ENCODE measurements at regions not wholly inside any gene's neighbourhood (a gene's known extent, or its start where the extent isn't known, plus 50 kb on each side); places are given as distances from the start of the nearest gene placed in this dataset.

DNA sequence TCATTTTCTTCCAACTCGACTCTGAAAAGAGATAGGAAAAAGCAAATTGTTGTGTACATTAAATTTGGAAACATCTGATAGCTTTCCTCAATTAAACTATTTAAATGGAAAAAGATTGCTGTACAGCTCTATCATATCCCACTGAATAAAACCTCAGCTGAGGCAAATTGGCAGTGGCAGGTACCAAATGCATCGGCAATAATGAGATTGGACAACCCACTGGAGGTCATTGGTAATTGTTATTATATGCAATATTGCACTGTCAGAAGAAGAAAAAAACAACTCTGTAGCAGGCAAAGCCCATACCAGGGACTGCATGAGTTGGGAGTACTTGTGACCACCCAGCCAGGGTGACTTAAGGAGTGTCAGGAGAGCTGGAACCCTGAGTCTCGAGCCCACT lies 291.6 kb upstream of the SKOR2 start:
- Histone ChIP-seq H3K4me2 (ENCODE audit: low read length) (no peak overlapping the region), H3K9me3 (ENCODE audit: insufficient read depth, low read length) (no peaks in the 10 kb centered on the region), H3K27me3 (ENCODE audit: low read depth, low read length) (peaks cover 65% of the 10 kb centered on the region), H3K4me1 (ENCODE audit: low read length) (no peaks in the 10 kb centered on the region), H3K79me2 (ENCODE audit: low read length) (no peaks in the 10 kb centered on the region), H2AFZ (ENCODE audit: low read depth, low read length) (no peak overlapping the region), H4K20me1 (ENCODE audit: insufficient read depth, low read length) (no peaks in the 10 kb centered on the region), H3K36me3 (replicated peaks; ENCODE audit: low read depth, low read length) (no peaks in the 10 kb centered on the region), H3K27ac (ENCODE audit: low read length) (no peak overlapping the region), H3K9ac (ENCODE audit: low read length) (no peak overlapping the region), H3K4me3 (ENCODE audit: low read length) (no peak overlapping the region)
- no peak for TF ChIP-seq EZH2phosphoT487 (IDR thresholded peaks at IDR 0.05; ENCODE audit: low read depth)
- TF ChIP-seq, protein P1, sequence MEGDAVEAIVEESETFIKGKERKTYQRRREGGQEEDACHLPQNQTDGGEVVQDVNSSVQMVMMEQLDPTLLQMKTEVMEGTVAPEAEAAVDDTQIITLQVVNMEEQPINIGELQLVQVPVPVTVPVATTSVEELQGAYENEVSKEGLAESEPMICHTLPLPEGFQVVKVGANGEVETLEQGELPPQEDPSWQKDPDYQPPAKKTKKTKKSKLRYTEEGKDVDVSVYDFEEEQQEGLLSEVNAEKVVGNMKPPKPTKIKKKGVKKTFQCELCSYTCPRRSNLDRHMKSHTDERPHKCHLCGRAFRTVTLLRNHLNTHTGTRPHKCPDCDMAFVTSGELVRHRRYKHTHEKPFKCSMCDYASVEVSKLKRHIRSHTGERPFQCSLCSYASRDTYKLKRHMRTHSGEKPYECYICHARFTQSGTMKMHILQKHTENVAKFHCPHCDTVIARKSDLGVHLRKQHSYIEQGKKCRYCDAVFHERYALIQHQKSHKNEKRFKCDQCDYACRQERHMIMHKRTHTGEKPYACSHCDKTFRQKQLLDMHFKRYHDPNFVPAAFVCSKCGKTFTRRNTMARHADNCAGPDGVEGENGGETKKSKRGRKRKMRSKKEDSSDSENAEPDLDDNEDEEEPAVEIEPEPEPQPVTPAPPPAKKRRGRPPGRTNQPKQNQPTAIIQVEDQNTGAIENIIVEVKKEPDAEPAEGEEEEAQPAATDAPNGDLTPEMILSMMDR (IDR thresholded peaks at IDR 0.05; ENCODE audit: low read depth, low read length): no peak

- Histone ChIP-seq H3K4me3 (ENCODE audit: low read length) (no peak overlapping the region), H3K36me3 (replicated peaks; ENCODE audit: low read depth, low read length) (no peaks in the 10 kb centered on the region), H3K27me3 (ENCODE audit: low read depth, low read length) (peaks cover 65% of the 10 kb centered on the region), H2AFZ (ENCODE audit: low read depth, low read length) (no peak overlapping the region), H3K4me2 (ENCODE audit: low read length) (no peak overlapping the region), H3K27ac (ENCODE audit: low read length) (no peak overlapping the region), H3K79me2 (ENCODE audit: low read length) (no peaks in the 10 kb centered on the region), H3K9ac (ENCODE audit: low read length) (no peak overlapping the region), H4K20me1 (ENCODE audit: insufficient read depth, low read length) (no peaks in the 10 kb centered on the region), H3K9me3 (ENCODE audit: insufficient read depth, low read length) (no peaks in the 10 kb centered on the region), H3K4me1 (ENCODE audit: low read length) (no peaks in the 10 kb centered on the region)
- TF ChIP-seq, protein P1 (IDR thresholded peaks at IDR 0.05; ENCODE audit: low read depth, low read length): no peak
These were observed 291.1 kb upstream of the SKOR2 start for GRCh38 chr18:47542551-47542950.

- Histone ChIP-seq H4K20me1 (ENCODE audit: insufficient read depth, low read length) (no peaks in the 10 kb centered on the region), H3K4me1 (ENCODE audit: low read length) (no peaks in the 10 kb centered on the region), H2AFZ (ENCODE audit: low read depth, low read length) (no peak overlapping the region), H3K79me2 (ENCODE audit: low read length) (no peaks in the 10 kb centered on the region), H3K9me3 (ENCODE audit: insufficient read depth, low read length) (no peaks in the 10 kb centered on the region), H3K27me3 (ENCODE audit: low read depth, low read length) (peaks cover 27% of the 10 kb centered on the region), H3K9ac (ENCODE audit: low read length) (no peak overlapping the region), H3K4me3 (ENCODE audit: low read length) (no peak overlapping the region), H3K36me3 (replicated peaks; ENCODE audit: low read depth, low read length) (no peaks in the 10 kb centered on the region), H3K27ac (ENCODE audit: low read length) (no peak overlapping the region), H3K4me2 (ENCODE audit: low read length) (no peak overlapping the region)
- TF ChIP-seq EZH2phosphoT487 (IDR thresholded peaks at IDR 0.05; ENCODE audit: low read depth): no peak
- TF ChIP-seq, protein P1 (IDR thresholded peaks at IDR 0.05; ENCODE audit: low read depth, low read length): peak; percentile 29
These were observed 280.3 kb upstream of the SKOR2 start for GRCh38 chr18:47531717-47532116.

- Histone ChIP-seq H3K36me3 (replicated peaks; ENCODE audit: low read depth, low read length) (no peaks in the 10 kb centered on the region), H4K20me1 (ENCODE audit: insufficient read depth, low read length) (no peaks in the 10 kb centered on the region), H3K4me2 (ENCODE audit: low read length) (no peak overlapping the region), H3K27me3 (ENCODE audit: low read depth, low read length) (peaks cover 18% of the 10 kb centered on the region), H3K9ac (ENCODE audit: low read length) (no peak overlapping the region), H3K79me2 (ENCODE audit: low read length) (no peaks in the 10 kb centered on the region), H2AFZ (ENCODE audit: low read depth, low read length) (no peak overlapping the region), H3K4me3 (ENCODE audit: low read length) (no peak overlapping the region), H3K4me1 (ENCODE audit: low read length) (no peaks in the 10 kb centered on the region), H3K9me3 (ENCODE audit: insufficient read depth, low read length) (no peaks in the 10 kb centered on the region), H3K27ac (ENCODE audit: low read length) (no peak overlapping the region)
- TF ChIP-seq, protein P1 (IDR thresholded peaks at IDR 0.05; ENCODE audit: low read depth, low read length): no peak
- no peak for TF ChIP-seq EZH2phosphoT487 (IDR thresholded peaks at IDR 0.05; ENCODE audit: low read depth)
These were observed 279.2 kb upstream of the SKOR2 start for GRCh38 chr18:47530695-47531094.
